ENCODE measurements at regions not wholly inside any gene's neighbourhood (a gene's known extent, or its start where the extent isn't known, plus 50 kb on each side); places are given as distances from the start of the nearest gene placed in this dataset.

GRCh38 chr5:114949756-114950155, 220.0 kb downstream of the TRIM36 start:
- Histone ChIP-seq H3K4me2 (ENCODE audit: insufficient read depth, low read length) (no peak overlapping the region), H2AFZ (ENCODE audit: low read depth, low read length) (no peak overlapping the region), H4K20me1 (replicated peaks; ENCODE audit: control insufficient read depth, insufficient read depth, low read length) (no peaks in the 10 kb centered on the region), H3K27me3 (ENCODE audit: control insufficient read depth in 2 of 2, insufficient read depth in 2 of 2, low read length in 2 of 2) (no peaks in the 10 kb centered on the region), H3K4me1 (replicated peaks in 1 of 2; ENCODE audit: control insufficient read depth in 2 of 2, insufficient read depth in 2 of 2, low read length in 2 of 2) (no peaks in the 10 kb centered on the region), H3K9ac (ENCODE audit: insufficient read depth in 1 of 2, low read depth in 2 of 2, low read length in 2 of 2) (no peak overlapping the region), H3K9me3 (replicated peaks; ENCODE audit: control insufficient read depth, insufficient read depth, low read depth, low read length) (no peaks in the 10 kb centered on the region; the same call in 1 of the 2 replicates), H3K4me3 (no peak overlapping the region), H3K27ac (ENCODE audit: extremely low read depth, low read depth, low read length) (no peak overlapping the region), H3K9me1 (ENCODE audit: control insufficient read depth, insufficient read depth, low read length) (no peaks in the 10 kb centered on the region), H3K36me3 (ENCODE audit: control insufficient read depth, insufficient read depth, low read length) (no peaks in the 10 kb centered on the region), H3K79me2 (ENCODE audit: control insufficient read depth, insufficient read depth, low read length) (no peaks in the 10 kb centered on the region)
- POLR2A ChIA-PET, result no interaction called here
- ATAC-seq (no peak), DNase-seq (ENCODE audit: extremely low read depth in 1 of 4, low spot score in 3 of 4) (no peak), FAIRE-seq (no peak)
- intact Hi-C loops (cut with micrococcal nuclease), result no loop called here
- no TSS peak for BruUV-seq (replicated peaks)
- CTCF ChIA-PET (ENCODE audit: low intra/inter-chr PET ratio), result no interaction called here
- in situ Hi-C loops (cut with MboI), result no loop called here
- TF ChIP-seq RBM39 (optimal IDR thresholded peaks at IDR 0.05; ENCODE audit: low read depth, low read length) (no peak), ZBTB1 (CRISPR knock-in tag; IDR thresholded peaks at IDR 0.05; ENCODE audit: borderline replicate concordance, low read depth) (no peak), ZNF436 (CRISPR knock-in tag; IDR thresholded peaks at IDR 0.05) (no peak), BRF1 (IDR thresholded peaks at IDR 0.05; ENCODE audit: borderline replicate concordance, extremely low read depth, insufficient read length) (no peak), MAFG (tag; conservative IDR thresholded peaks at IDR 0.05) (no peak), ILK (tag; IDR thresholded peaks at IDR 0.05; ENCODE audit: borderline replicate concordance, low read depth) (no peak), DMBX1 (CRISPR knock-in tag; IDR thresholded peaks at IDR 0.05; ENCODE audit: borderline replicate concordance) (no peak), ZNF778 (CRISPR knock-in tag; IDR thresholded peaks at IDR 0.05) (no peak), TEAD4 (IDR thresholded peaks at IDR 0.05; ENCODE audit: low read length) (no peak), TEAD4 (CRISPR knock-in tag; IDR thresholded peaks at IDR 0.05; ENCODE audit: borderline replicate concordance) (no peak), SPI1 (IDR thresholded peaks at IDR 0.05; ENCODE audit: borderline replicate concordance, low read depth, low read length) (no peak), ZNF668 (CRISPR knock-in tag; IDR thresholded peaks at IDR 0.05) (no peak), ZNF518B (CRISPR knock-in tag; IDR thresholded peaks at IDR 0.05) (no peak), ESRRB (CRISPR knock-in tag; IDR thresholded peaks at IDR 0.05; ENCODE audit: borderline replicate concordance) (no peak)
- TF ChIP-seq, protein P1, sequence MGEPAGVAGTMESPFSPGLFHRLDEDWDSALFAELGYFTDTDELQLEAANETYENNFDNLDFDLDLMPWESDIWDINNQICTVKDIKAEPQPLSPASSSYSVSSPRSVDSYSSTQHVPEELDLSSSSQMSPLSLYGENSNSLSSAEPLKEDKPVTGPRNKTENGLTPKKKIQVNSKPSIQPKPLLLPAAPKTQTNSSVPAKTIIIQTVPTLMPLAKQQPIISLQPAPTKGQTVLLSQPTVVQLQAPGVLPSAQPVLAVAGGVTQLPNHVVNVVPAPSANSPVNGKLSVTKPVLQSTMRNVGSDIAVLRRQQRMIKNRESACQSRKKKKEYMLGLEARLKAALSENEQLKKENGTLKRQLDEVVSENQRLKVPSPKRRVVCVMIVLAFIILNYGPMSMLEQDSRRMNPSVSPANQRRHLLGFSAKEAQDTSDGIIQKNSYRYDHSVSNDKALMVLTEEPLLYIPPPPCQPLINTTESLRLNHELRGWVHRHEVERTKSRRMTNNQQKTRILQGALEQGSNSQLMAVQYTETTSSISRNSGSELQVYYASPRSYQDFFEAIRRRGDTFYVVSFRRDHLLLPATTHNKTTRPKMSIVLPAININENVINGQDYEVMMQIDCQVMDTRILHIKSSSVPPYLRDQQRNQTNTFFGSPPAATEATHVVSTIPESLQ (CRISPR knock-in tag; IDR thresholded peaks at IDR 0.05), result no peak
- TF ChIP-seq, protein P2, sequence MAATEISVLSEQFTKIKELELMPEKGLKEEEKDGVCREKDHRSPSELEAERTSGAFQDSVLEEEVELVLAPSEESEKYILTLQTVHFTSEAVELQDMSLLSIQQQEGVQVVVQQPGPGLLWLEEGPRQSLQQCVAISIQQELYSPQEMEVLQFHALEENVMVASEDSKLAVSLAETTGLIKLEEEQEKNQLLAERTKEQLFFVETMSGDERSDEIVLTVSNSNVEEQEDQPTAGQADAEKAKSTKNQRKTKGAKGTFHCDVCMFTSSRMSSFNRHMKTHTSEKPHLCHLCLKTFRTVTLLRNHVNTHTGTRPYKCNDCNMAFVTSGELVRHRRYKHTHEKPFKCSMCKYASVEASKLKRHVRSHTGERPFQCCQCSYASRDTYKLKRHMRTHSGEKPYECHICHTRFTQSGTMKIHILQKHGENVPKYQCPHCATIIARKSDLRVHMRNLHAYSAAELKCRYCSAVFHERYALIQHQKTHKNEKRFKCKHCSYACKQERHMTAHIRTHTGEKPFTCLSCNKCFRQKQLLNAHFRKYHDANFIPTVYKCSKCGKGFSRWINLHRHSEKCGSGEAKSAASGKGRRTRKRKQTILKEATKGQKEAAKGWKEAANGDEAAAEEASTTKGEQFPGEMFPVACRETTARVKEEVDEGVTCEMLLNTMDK (IDR thresholded peaks at IDR 0.05; ENCODE audit: borderline replicate concordance, insufficient read depth, low read depth, low read length, poor library complexity, severe bottlenecking), result no peak

All from K562 (cell line).